Prostate gland (tissue), 2 donors: ENCODE measurements at regions not wholly inside any gene's neighbourhood (a gene's known extent, or its start where the extent isn't known, plus 50 kb on each side); places are given as distances from the start of the nearest gene placed in this dataset.

Experiments
- POLR2A ChIP-seq: fragments of 450-650 bp; IDR thresholded peaks from one replicate; pipeline ENCODE4 v1.6.1; 2016; ENCODE audit warnings: antibody characterized with exemption, mild to moderate bottlenecking
- POLR2AphosphoS5 ChIP-seq: sonication (generic); formaldehyde crosslinking; IDR thresholded peaks from one replicate; pipeline ENCODE4 v1.6.1; 2017; ENCODE audit warnings: antibody characterized with exemption
- TF ChIP-seq, protein P1 (sequence below), 4 experiments: fragments of 200-600 bp in 2 of 4; fragments of 450-650 bp in 2 of 4; sonication (generic) in 2 of 4; IDR thresholded peaks; 1 replicate in 3 of 4; 2 replicates in 1 of 4; pipeline ENCODE4 v1.5.1; 2016 to 2019; ENCODE audit warnings: antibody characterized with exemption in 4 of 4, mild to moderate bottlenecking in 2 of 4, moderate library complexity in 2 of 4

GRCh38 chr2:20516291-20516645 is 69.4 kb downstream of the RHOB start:
- TF ChIP-seq, protein P1, sequence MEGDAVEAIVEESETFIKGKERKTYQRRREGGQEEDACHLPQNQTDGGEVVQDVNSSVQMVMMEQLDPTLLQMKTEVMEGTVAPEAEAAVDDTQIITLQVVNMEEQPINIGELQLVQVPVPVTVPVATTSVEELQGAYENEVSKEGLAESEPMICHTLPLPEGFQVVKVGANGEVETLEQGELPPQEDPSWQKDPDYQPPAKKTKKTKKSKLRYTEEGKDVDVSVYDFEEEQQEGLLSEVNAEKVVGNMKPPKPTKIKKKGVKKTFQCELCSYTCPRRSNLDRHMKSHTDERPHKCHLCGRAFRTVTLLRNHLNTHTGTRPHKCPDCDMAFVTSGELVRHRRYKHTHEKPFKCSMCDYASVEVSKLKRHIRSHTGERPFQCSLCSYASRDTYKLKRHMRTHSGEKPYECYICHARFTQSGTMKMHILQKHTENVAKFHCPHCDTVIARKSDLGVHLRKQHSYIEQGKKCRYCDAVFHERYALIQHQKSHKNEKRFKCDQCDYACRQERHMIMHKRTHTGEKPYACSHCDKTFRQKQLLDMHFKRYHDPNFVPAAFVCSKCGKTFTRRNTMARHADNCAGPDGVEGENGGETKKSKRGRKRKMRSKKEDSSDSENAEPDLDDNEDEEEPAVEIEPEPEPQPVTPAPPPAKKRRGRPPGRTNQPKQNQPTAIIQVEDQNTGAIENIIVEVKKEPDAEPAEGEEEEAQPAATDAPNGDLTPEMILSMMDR (IDR thresholded peaks at IDR 0.05): no peak
- no peak for TF ChIP-seq POLR2A
- TF ChIP-seq POLR2AphosphoS5: no peak
